IMR-90 (cell line): ENCODE measurements at regions not wholly inside any gene's neighbourhood (a gene's known extent, or its start where the extent isn't known, plus 50 kb on each side); places are given as distances from the start of the nearest gene placed in this dataset.

Experiments used
- ATAC-seq: fragments of 200-7000 bp; cut with Tn5 transposase; 2 replicates; pipeline ENCODE4 v1.9.1; 2020; ENCODE audit warnings: low read depth, mild to moderate bottlenecking, moderate library complexity
- BruUV-seq: library from RNA; stranded (reverse); fragments of 400-500 nt; replicated peaks from 2 replicates; lab custom pipeline; 2021; lab: Mats Ljungman, UMichigan
- CTCF ChIA-PET: fragments of 300-600 bp; formaldehyde crosslinking; extraction: SDS; loops from one replicate; lab custom pipeline; 2021; ENCODE audit warnings: antibody characterized with exemption; lab: Yijun Ruan, JAX
- POLR2A ChIA-PET: fragments of 300-600 bp; sonication (Branson Sonifier 250); formaldehyde crosslinking; loops from one replicate; lab custom pipeline; 2022; ENCODE audit warnings: antibody characterized with exemption; ENCODE audit not compliant: unreplicated experiment; lab: Charles Lee
- DNase-seq: peaks from one replicate; pipeline ENCODE4 v3.0.0; 2013
- H2AFZ ChIP-seq: replicated peaks from 2 replicates; pipeline ENCODE3; 2013; ENCODE audit warnings: low read length, mild to moderate bottlenecking; ENCODE audit not compliant: poor library complexity
- H2AK5ac ChIP-seq: 2 replicates; pipeline ENCODE4 v1.6.1; 2013; ENCODE audit warnings: low read depth, low read length, inconsistent platforms
- H2AK9ac ChIP-seq: replicated peaks from 2 replicates; pipeline ENCODE3; 2013; ENCODE audit warnings: mild to moderate bottlenecking, low read depth, low read length, moderate library complexity; ENCODE audit not compliant: poor library complexity
- H2BK120ac ChIP-seq: 2 replicates; pipeline ENCODE4 v1.6.1; 2013; ENCODE audit warnings: low read depth, low read length, inconsistent platforms
- H2BK15ac ChIP-seq: 3 replicates; pipeline ENCODE4 v1.6.1; 2013; ENCODE audit warnings: low read depth, low read length, inconsistent platforms
- H2BK20ac ChIP-seq: 2 replicates; pipeline ENCODE4 v1.6.1; 2013; ENCODE audit warnings: low read depth, mild to moderate bottlenecking, inconsistent platforms, low read length, moderate library complexity
- H2BK5ac ChIP-seq: 2 replicates; pipeline ENCODE4 v1.6.1; 2013; ENCODE audit warnings: mild to moderate bottlenecking, low read depth, low read length, inconsistent platforms; ENCODE audit not compliant: poor library complexity, severe bottlenecking
- H3K14ac ChIP-seq: replicated peaks from 2 replicates; pipeline ENCODE4 v1.6.1; 2013; ENCODE audit warnings: low read depth, low read length, inconsistent platforms
- H3K18ac ChIP-seq: 2 replicates; pipeline ENCODE4 v1.6.1; 2013; ENCODE audit warnings: low read depth, low read length, control low read depth
- H3K23ac ChIP-seq: 2 replicates; pipeline ENCODE4 v1.6.1; 2013; ENCODE audit warnings: low read depth, low read length, inconsistent platforms
- H3K27ac ChIP-seq: 2 replicates; pipeline ENCODE4 v1.5.1; 2013; ENCODE audit warnings: mild to moderate bottlenecking, control low read depth, low read length; ENCODE audit not compliant: insufficient read depth
- H3K27me3 ChIP-seq: 2 replicates; pipeline ENCODE4 v1.6.1; 2013; ENCODE audit warnings: low read length; ENCODE audit not compliant: control insufficient read depth, insufficient read depth
- H3K36me3 ChIP-seq: 2 replicates; pipeline ENCODE4 v1.6.1; 2013; ENCODE audit warnings: low read length, mixed read lengths; ENCODE audit not compliant: control insufficient read depth, insufficient read depth
- H3K4ac ChIP-seq: 2 replicates; pipeline ENCODE4 v1.6.1; 2013; ENCODE audit warnings: low read depth, low read length, inconsistent platforms
- H3K4me1 ChIP-seq: 2 replicates; pipeline ENCODE4 v1.6.1; 2013; ENCODE audit warnings: low read length, mixed read lengths; ENCODE audit not compliant: control insufficient read depth, insufficient read depth
- H3K4me2 ChIP-seq: 2 replicates; pipeline ENCODE4 v1.6.1; 2013; ENCODE audit warnings: low read depth, mild to moderate bottlenecking, control low read depth, low read length, moderate library complexity
- H3K4me3 ChIP-seq: 2 replicates; pipeline ENCODE4 v1.5.1; 2013; ENCODE audit warnings: low read depth, mild to moderate bottlenecking, control low read depth, low read length, moderate library complexity; ENCODE audit not compliant: insufficient read depth
- H3K56ac ChIP-seq: 2 replicates; pipeline ENCODE4 v1.6.1; 2013; ENCODE audit warnings: low read length, inconsistent platforms; ENCODE audit not compliant: insufficient read depth; ENCODE audit errors: extremely low read depth
- H3K79me1 ChIP-seq, 2 experiments: 2 replicates each; pipeline ENCODE4 v1.6.1; 2013; ENCODE audit warnings: low read length in 2 of 2, inconsistent platforms in 1 of 2, low read depth in 1 of 2
- H3K9ac ChIP-seq: 2 replicates; pipeline ENCODE4 v1.6.1; 2013; ENCODE audit warnings: low read depth, low read length, control low read depth
- H3K9me1 ChIP-seq: 2 replicates; pipeline ENCODE4 v1.6.1; 2013; ENCODE audit warnings: low read length, inconsistent platforms; ENCODE audit not compliant: insufficient read depth
- H3K9me3 ChIP-seq: 2 replicates; pipeline ENCODE4 v1.6.1; 2013; ENCODE audit warnings: low read length; ENCODE audit not compliant: control insufficient read depth, insufficient read depth
- H4K20me1 ChIP-seq: 2 replicates; pipeline ENCODE4 v1.6.1; 2013; ENCODE audit warnings: low read length, inconsistent platforms; ENCODE audit not compliant: insufficient read depth
- H4K5ac ChIP-seq: 2 replicates; pipeline ENCODE4 v1.6.1; 2013; ENCODE audit warnings: mild to moderate bottlenecking, low read depth, low read length, control low read depth
- H4K8ac ChIP-seq, 2 experiments: 2 replicates each; pipeline ENCODE4 v1.6.1; 2013; ENCODE audit warnings: low read depth in 2 of 2, low read length in 2 of 2, control low read depth in 1 of 2, inconsistent platforms in 1 of 2
- H4K91ac ChIP-seq: 2 replicates; pipeline ENCODE4 v1.6.1; 2013; ENCODE audit warnings: low read depth, low read length, inconsistent platforms; ENCODE audit not compliant: insufficient read depth
- BHLHE40 ChIP-seq: fragments of 150-350 bp; IDR thresholded peaks from 2 replicates; pipeline ENCODE4 v1.6.1; 2016; ENCODE audit warnings: mild to moderate bottlenecking, low read depth, low read length
- CEBPB ChIP-seq: IDR thresholded peaks from 2 replicates; pipeline ENCODE4 v1.6.1; 2012; ENCODE audit warnings: low read depth, low read length, improper control_type of control experiment
- CHD1 ChIP-seq: IDR thresholded peaks from 2 replicates; pipeline ENCODE4 v1.6.1; 2012; ENCODE audit warnings: low read depth, low read length, improper control_type of control experiment
- CTCF ChIP-seq: conservative IDR thresholded peaks from 2 replicates; pipeline ENCODE4 v1.5.1; 2012; ENCODE audit warnings: mild to moderate bottlenecking, low read depth, low read length, improper control_type of control experiment
- ELK1 ChIP-seq: fragments of 150-350 bp; IDR thresholded peaks from 2 replicates; pipeline ENCODE4 v1.6.1; 2016; ENCODE audit warnings: low read depth, mild to moderate bottlenecking, low read length, moderate library complexity, borderline replicate concordance
- FOS ChIP-seq: fragments of 150-350 bp; IDR thresholded peaks from 2 replicates; pipeline ENCODE4 v1.6.1; 2016; ENCODE audit warnings: low read depth, low read length
- MAFK ChIP-seq: IDR thresholded peaks from 2 replicates; pipeline ENCODE4 v1.6.1; 2012; ENCODE audit warnings: low read depth, low read length, improper control_type of control experiment
- MAZ ChIP-seq: IDR thresholded peaks from 2 replicates; pipeline ENCODE4 v1.6.1; 2012; ENCODE audit warnings: low read depth, mild to moderate bottlenecking, low read length, improper control_type of control experiment, moderate library complexity, borderline replicate concordance
- MXI1 ChIP-seq: IDR thresholded peaks from 2 replicates; pipeline ENCODE4 v1.6.1; 2012; ENCODE audit warnings: low read depth, mild to moderate bottlenecking, low read length, moderate library complexity, borderline replicate concordance
- NFE2L2 ChIP-seq: fragments of 150-350 bp; IDR thresholded peaks from 2 replicates; pipeline ENCODE4 v1.6.1; 2016; ENCODE audit warnings: low read depth, mild to moderate bottlenecking, low read length
- POLR2A ChIP-seq: IDR thresholded peaks from 2 replicates; pipeline ENCODE4 v1.6.1; 2012; ENCODE audit warnings: mild to moderate bottlenecking, low read depth, low read length
- RAD21 ChIP-seq: IDR thresholded peaks from 2 replicates; pipeline ENCODE4 v1.6.1; 2012; ENCODE audit warnings: low read length, improper control_type of control experiment
- RCOR1 ChIP-seq: IDR thresholded peaks from 2 replicates; pipeline ENCODE4 v1.6.1; 2012; ENCODE audit warnings: mild to moderate bottlenecking, low read length, improper control_type of control experiment; ENCODE audit not compliant: insufficient replicate concordance
- RFX5 ChIP-seq: IDR thresholded peaks from 2 replicates; pipeline ENCODE4 v1.8.0; 2012; ENCODE audit warnings: low read depth, mild to moderate bottlenecking, low read length, moderate library complexity
- SMC3 ChIP-seq: fragments of 150-350 bp; IDR thresholded peaks from 2 replicates; pipeline ENCODE4 v1.6.1; 2016; ENCODE audit warnings: low read depth, mild to moderate bottlenecking, antibody characterized with exemption, low read length, moderate library complexity
- USF2 ChIP-seq: fragments of 150-350 bp; IDR thresholded peaks from 2 replicates; pipeline ENCODE4 v1.6.1; 2017; ENCODE audit warnings: mild to moderate bottlenecking, antibody characterized with exemption, low read length, low read depth
- WGBS, 2 experiments: methylation state at CpG; one replicate each; pipeline versions ENCODE4 v1.1.5 to v1.1.7; 2013; ENCODE audit warnings: missing lambda C conversion rate in 2 of 2; ENCODE audit not compliant: insufficient read length in 1 of 2; ENCODE audit errors: extremely low coverage in 2 of 2; 5-methylcytosine and 5-hydroxymethylcytosine counted together
- dilution Hi-C: fragments of 300-500 bp; cut with HindIII; formaldehyde crosslinking; loops from one replicate; pipeline ENCODE4 v1.14.3; 2018; ENCODE audit warnings: low sequenced_read_pairs; ENCODE audit not compliant: unreplicated experiment
- in situ Hi-C: fragments of 300-500 bp; cut with MboI; formaldehyde crosslinking; loops from 3 replicates; pipeline ENCODE4 v1.14.3; 2019; ENCODE audit warnings: low sequenced_read_pairs, inconsistent platforms, mixed read lengths
- intact Hi-C: fragments of 100-400 bp; cut with micrococcal nuclease; formaldehyde crosslinking; loops from 2 replicates; pipeline ENCODE4 v1.10.0; 2022

- ChIA-PET CTCF (no interaction called here), POLR2A (no interaction called here)
- no TSS peak for BruUV-seq
- H3K4me3 ChIP-seq, result no peak overlapping the region
- H2BK120ac ChIP-seq, result no peak overlapping the region
- H2BK20ac ChIP-seq, result no peak overlapping the region
- H3K9me1 ChIP-seq, result no peaks in the 10 kb centered on the region
- in situ Hi-C loops, result no loop called here
- no peak for ATAC-seq
- no peaks in the 10 kb centered on the region for H3K36me3 ChIP-seq
- H2BK5ac ChIP-seq, result no peak overlapping the region
- no peak for TF ChIP-seq CEBPB
- no peak for TF ChIP-seq CTCF
- TF ChIP-seq POLR2A, result no peak
- no peak for TF ChIP-seq CHD1
- TF ChIP-seq SMC3, result no peak
- TF ChIP-seq RAD21, result no peak
- TF ChIP-seq NFE2L2, result no peak
- TF ChIP-seq MAFK, result no peak
- TF ChIP-seq RFX5, result no peak
- no peak for TF ChIP-seq ELK1
- TF ChIP-seq MAZ, result no peak
- no peak for TF ChIP-seq MXI1
- TF ChIP-seq FOS, result no peak
- no peak for TF ChIP-seq RCOR1
- no peak for TF ChIP-seq USF2
- no peak for TF ChIP-seq BHLHE40
- no peak overlapping the region for H4K91ac ChIP-seq
- H3K79me1 ChIP-seq, result no peaks in the 10 kb centered on the region
- no peak overlapping the region for H3K4ac ChIP-seq
- no peak overlapping the region for H3K14ac ChIP-seq
- H3K9me3 ChIP-seq, result 0 out of 2 replicates have a peak, but pooled peaks cover 3% of the 10 kb centered on the region
- dilution Hi-C loops, result no loop called here
- no peak overlapping the region for H3K56ac ChIP-seq
- no peak overlapping the region for H3K23ac ChIP-seq
- H2AFZ ChIP-seq, result no peak overlapping the region
- intact Hi-C loops, result no loop called here
- H3K27me3 ChIP-seq, result no peaks in the 10 kb centered on the region
- no peak overlapping the region for H2BK15ac ChIP-seq
- H4K20me1 ChIP-seq, result no peaks in the 10 kb centered on the region
- DNase-seq, result no peak
- no peaks in the 10 kb centered on the region for H3K4me1 ChIP-seq
- H4K8ac ChIP-seq, result no peak overlapping the region
- H3K18ac ChIP-seq, result no peak overlapping the region
- no peak overlapping the region for H3K9ac ChIP-seq
- H2AK9ac ChIP-seq, result no peak overlapping the region
- H3K27ac ChIP-seq, result no peak overlapping the region
- H4K5ac ChIP-seq, result no peak overlapping the region
- WGBS, 2 experiments, result no CpG with 5 or more reads among the region's 1 CpG
- H2AK5ac ChIP-seq, result no peak overlapping the region
- H3K4me2 ChIP-seq, result no peak overlapping the region
These were observed 527.7 kb downstream of the RPS29 start for GRCh38 chr14:49058511-49058910.
